Activated CD4-positive, alpha-beta T cell treated with anti-CD3 and anti-CD28 coated beads, Interleukin-2, Interleukin-6, amounts not matched to agents 100 ng/mL and 50 ng/mL, durations not matched to agents 16 hours and 8 hours (primary cell): ENCODE measurements at regions not wholly inside any gene's neighbourhood (a gene's known extent, or its start where the extent isn't known, plus 50 kb on each side); places are given as distances from the start of the nearest gene placed in this dataset.
"Not testable (repeated sequence)": the region's sequence is repeated elsewhere in the genome, so short reads cannot be mapped to it uniquely, and the experiment has no call there.

Source experiments
- DNase-seq: peaks from one replicate; pipeline ENCODE4 v3.0.0-alpha.2; 2020

DNA sequence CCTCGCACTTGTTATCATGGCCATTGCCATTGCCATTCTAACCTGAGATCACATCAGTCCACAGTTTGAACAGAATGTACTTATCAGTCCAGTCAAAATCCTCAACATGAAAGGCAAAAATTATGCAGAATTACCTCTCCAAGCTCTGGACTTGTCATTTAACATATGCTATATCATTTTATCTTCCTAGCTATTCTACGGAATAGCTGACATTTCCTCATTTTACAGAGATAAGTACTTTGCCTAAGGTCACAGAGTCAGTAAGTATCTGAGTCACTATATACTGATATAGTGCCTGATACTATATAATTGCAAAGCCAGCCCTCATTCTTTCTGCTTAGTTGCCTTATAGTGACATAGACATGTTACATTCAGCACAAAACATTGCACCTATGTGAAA, 456.9 kb upstream of the GHITM start:
- no peak for DNase-seq

DNA sequence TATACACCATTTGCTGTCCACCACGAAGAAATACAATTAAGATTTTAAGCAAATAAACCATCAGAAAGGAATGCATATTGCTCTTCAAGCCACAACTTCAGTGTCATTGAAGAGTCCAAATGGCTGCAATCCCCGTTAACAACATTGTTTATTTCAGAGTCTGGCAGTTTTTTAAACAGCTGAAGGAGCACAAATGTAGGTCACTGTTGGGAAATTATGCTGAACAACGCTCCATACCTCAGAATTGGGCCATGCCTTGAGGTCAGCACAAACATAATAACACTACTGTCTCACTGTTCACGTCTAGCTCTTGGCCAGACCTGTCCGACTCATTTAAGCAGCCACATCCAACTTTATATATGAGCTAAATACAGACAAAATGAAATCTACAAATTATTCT, 453.9 kb upstream of the GHITM start:
- no peak for DNase-seq

DNA sequence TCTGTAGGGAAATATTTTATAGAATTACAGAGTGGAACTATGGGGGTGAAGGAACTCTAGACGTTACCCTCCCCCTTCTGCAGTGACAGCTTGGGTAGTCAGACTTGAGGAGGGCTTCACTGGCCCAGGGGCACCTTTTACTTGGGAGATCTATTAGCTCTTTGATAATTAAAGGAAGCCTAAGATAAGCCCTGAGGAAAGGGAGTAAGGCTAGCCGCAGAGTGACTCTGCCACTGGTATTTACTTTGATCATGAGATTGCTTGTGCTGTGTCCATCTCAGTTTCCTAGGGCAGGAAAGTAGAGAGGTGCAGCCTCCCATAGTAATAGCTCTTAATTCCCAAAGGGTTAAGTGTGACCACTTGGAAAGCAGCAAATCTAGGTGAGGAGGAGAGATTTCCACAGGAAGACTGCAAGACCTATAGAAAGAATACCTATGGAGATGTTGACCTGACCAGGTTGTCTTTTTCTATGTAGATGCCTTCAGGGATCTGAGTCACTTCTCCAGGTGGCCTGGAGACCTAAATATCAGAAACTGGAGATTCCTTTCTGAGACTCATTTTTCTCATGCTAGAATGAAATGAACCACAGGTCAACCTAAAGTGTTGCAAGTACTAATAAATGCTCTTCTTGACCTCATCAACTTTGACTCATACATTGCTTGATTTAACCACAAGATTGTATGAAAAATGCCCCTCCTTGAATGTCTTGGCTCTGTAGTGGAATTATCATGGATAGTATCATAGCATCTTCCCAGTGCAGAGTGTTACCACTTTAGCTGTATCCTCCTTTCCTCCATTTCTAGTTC, 447.3 kb upstream of the GHITM start:
- DNase-seq = no peak

DNA sequence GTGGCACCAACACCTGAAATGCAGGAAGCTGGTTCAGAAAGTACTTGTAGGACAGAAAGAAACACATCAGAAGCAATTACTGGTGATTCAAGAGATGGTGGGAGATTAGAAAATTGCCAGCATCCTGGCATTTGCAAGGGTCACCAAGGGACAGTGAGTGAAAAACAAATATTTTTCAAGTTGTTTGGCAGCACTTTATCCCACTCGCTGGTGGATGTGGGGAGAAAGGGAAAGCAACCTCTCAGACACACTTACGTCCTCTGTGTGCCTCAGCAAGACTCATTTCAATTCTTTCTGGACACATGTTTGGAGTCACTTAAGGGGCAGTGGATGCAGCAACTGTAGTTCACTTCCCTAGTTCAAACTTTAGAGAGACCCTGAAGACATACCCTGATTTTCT, 440.4 kb upstream of the GHITM start:
- no peak for DNase-seq

DNA sequence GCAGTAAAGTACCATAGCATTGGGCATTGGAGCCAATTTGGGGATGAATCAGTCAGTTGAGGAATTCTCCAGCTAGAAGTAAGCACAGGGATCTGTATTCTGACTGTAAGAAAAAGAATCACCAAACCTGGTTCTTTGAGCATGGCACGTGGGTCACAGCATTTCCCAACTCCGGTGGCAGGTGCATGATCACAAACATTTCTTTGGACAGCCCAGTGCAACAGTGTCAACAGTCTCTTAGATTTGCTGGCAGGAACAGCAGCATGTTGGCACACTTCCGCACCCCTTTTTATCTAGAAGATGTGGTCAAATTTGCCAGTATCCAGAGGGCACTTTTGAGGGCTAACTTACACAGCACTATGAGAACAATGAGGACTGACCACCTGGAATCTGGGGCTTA, 437.5 kb upstream of the GHITM start:
- no peak for DNase-seq

DNA sequence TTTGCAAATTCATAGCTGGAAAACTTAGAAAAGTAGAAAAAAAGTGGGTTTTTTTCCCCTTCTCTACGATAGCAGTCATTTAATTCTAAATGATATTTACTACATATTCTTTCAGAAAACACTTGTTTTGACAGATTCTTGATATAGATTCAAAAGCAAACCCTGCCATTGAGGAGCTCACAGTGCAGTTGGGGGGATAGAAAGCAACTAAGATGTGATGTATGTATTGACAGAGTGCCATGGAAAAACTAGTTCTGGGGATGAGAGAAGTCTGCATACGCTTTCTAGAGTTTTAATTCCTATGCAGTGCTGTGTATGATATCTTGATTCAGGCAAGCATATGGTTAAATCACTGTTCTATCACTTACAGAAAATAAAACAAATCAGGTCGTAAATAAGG, 436.6 kb upstream of the GHITM start:
- DNase-seq = no peak

DNA sequence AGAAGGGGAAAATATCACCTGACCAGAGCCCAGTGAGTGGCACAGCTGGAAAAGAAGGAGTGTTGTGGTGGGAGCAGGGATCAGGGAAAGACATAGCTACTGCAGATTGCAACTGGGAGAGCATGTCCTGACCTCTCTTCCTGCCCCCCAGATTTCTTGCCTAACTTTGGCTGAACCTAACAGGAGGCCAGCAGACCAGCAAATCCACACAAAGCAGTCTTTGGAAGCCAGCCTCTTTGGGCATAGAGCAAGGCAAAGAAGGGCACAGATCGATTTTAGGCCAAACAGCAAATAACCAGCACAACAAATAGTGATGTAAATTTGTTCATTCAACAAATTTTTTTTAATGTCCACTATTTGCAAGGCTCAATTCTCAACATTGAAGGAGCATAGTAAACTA, 433.2 kb upstream of the GHITM start:
- DNase-seq = no peak

DNA sequence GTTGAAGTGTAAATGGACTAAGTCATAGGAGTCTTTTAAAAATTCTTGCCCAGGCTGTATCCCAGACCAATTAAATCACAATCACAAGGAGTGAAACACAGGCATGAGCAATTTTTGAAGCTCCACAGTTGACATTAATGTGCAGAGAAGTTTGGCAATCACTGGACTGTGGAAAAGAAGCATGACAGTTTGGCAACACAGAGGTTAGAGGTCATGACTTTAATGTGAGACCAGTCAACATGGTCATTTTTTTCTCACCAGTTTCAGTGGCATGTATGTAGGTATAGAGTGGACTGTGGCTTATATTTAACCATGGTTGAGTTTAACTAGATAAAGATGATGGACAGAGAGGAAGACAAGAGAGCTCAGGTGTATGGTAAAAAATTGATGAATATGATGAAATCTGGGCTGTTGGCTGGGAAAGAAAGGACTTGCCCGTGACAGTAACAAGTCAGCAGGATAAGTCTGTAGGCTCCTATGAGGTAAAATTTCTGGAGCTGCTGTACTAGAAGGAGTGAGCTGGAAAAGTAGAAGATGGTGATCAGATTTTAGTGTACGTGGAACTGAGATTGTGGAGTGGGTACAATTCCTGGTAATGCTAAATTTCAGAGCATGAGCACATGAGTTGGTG, 432.2 kb upstream of the GHITM start:
- DNase-seq = no peak

DNA sequence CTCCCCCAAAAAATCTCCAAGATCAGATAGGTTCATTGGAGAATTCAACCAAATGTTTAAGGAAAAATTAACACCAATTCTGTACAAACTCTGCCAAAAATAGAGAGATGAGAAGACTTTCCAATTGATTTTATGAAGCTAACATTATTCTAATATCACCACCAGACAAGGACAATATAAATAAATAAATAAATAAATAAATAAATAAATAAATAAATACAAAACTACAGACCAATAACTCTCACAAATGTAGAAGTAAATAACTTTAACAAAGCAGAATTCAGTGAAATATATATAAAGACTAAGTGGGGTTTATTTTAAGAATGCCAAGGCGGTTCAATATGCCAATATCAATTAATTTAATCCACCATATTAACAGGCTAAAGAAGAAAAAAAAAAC, 425.9 kb upstream of the GHITM start:
- no peak for DNase-seq

DNA sequence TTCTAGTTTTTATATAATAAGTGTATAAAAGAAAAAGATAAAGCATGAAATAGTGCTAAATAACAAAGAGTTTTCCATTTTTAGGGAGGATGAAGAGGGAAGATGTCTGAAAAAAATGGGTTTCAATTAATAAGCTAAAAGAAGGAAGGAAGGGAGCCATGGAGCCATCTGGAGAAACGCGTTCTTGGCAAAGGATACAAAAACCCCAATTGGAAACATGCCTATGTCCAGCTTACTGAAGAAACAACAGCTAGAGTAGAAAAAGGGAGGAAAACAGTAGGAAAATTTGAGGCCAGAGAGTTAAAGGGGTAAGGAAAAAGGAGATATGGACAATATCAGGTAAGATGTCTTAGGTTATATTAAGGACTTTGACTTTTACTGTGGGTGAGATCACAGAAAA, 416.2 kb upstream of the GHITM start:
- DNase-seq = no peak

DNA sequence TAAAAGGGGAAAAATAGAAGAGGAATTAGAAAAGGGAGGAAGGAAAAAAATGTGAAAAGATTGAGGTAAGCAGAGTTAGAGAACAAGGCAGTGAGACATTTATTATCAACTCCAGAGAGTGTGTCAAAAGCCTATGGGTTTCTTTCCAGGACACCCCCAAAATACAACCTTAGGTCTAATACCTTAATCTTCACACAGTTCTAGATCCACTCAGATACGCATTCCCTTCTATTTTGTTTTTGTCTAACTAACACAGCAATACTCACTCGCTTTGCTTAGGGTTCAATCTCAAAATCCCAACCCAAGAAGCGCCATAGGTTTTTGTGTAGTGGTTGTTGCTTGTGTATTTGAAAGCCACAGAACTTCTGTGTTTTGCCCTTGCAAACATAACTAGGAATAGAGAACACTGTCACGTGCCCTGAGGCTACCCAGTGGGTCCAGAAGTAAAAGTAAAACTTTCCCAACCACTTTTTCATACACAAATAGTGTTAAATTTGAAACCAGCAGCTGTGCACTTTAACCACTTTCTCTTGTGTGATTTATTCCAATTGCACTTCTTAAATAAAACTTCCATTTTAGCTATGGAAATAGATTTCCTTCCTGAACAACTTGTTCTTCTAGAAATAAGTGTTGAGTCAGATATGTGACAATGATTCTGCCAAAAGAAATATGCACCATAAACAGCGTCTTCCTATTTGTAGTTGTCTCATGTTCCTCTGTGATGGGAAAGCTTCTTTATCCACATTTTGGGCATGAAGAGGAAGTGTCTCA, 414.7 kb upstream of the GHITM start:
- DNase-seq = no peak

DNA sequence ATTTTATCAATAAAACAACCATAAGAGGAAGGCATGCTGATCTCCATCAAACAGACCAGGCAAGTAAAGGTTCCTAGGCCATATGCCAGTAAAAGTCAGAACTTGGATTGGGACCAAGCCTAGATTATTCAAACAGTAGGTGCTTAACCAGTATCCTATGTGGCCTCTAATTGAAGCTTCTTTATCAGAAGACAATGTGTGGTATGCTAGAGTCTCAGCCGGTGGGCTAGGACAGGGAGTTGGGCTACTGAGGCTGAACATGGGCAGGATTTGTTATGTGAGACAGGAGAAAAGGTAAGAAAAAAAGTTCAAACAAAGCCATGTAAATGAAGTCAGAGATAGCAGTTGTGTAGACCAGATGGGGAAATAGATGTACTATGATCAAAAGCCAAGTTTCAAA, 413.7 kb upstream of the GHITM start:
- DNase-seq = no peak

DNA sequence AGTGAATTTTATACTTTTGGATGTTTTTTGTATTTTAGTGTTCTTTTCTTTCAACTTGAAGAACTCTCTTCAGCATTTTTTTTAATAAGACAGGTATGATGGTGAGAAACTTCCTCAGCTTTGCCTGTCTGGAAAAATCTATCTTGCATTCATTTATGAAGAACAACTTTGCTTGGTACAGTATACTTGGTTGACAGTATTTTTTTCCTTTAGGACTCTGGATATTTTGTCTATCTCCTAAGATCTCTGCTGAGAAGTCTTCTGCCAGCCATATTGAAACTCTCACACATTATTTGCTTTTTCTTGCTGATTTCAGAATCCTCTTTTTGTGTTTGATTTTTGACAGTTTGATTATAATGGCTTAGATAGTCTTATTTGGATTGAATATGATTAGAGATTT, 405.0 kb upstream of the GHITM start:
- no peak for DNase-seq

DNA sequence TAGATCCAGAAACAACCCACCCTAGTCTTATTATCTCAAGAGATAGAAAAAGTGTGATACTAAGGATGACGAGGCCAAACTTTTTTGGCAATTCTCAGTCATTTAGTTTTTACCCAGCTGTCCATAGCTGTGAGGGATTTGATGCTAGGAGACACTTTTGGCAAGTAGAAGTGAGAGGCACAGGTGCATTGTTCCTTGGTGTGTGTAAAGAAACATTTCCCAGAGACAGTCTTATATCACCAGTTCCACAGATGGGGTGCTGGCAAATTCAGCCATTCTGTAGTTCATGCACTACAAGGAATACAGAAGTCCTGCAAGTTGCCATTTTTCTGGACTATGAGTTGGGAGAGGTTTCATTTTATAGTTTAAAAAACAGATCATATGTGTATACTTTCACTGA, 403.3 kb upstream of the GHITM start:
- DNase-seq = no peak

DNA sequence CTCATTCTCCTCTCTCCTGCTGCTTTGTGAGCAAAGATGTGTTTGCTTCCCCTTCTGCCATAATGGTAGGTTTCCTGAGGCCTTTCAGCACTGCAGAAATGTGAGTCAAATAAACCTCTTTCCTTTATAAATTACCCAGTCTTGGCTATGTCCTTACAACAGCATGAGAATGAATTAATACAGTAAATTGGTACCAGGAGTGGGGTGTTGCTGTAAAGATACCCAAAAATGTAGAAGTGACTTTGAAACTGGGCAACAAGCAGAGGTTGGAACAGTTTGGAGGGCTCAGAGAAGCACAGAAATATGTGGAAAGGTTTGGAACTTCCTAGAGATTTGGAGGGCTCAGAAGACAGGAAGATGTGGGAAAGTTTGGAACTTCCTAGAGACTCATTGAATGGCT, 388.7 kb upstream of the GHITM start:
- no peak for DNase-seq

DNA sequence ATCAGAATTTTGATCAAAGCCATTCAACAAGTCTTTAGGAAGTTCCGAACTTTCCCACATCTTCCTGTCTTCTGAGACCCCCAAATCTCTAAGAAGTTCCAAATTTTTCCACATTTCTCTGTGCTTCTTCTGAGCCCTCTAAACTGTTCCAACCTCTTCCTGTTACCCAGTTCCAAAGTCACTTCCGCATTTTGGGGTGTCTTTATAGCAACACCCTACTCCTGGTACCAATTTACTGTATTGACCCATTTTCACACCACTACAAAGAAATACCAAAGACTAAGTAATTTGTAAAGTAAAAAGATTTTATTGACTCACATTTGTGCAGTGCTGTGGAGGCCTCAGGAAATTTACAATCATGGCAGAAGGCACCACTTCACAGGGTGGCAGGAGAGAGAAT, 385.8 kb upstream of the GHITM start:
- DNase-seq = no peak

DNA sequence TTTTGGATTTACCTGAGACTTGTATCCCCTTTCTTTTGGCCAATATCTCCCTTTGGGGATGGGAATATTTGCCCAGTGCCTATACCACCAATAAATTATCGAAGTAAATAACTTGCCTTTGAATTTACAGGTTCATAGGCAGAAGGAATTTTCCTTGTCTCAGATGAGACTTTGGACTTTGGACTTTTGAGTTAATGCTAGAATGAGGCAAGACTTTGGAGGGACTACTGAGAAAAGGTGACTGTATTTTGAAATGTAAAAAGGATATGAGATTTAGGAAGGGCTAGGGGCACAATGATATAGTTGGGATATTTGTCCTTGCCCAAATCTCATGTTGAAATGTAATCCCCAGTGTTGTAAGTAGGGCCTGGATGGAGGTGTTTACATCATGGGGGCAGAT, 384.5 kb upstream of the GHITM start:
- DNase-seq = no peak

DNA sequence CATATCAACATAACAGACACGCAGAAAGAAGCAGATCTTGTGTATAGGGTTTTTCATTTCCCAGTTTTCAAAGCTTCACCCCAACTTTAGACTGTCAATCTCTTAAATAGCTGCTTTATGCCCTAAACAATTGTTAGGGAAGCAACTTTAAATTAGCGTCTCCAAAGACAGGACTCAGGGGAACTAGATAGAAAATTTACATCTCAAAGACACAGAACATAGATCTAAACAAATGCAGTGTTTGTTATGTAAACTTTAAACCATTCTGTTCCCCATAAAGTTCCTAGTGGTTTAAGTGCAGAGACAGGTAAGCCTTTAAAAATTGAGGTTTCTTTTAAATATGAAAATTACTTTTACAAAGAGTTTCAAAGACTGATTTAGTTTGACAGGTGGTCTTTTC, 379.2 kb upstream of the GHITM start:
- no peak for DNase-seq

DNA sequence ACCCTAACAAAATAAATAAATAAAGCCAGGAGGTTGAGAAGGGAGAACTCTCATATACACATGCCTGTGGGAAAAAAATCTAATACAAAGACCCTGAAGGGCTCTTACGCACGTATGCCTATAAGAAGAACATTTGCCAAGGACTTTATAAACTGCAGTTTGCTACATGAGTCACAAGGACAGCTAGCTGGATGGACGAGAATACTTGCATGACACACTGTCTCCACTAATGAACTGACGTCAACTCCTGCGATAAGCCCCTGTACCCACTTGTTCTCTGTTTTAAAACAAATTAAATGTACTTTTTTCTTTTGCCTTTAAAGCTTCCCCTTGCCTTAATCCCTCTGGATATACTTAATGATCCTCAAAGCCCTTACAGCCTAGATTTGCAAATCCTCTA, 374.6 kb upstream of the GHITM start:
- no peak for DNase-seq

DNA sequence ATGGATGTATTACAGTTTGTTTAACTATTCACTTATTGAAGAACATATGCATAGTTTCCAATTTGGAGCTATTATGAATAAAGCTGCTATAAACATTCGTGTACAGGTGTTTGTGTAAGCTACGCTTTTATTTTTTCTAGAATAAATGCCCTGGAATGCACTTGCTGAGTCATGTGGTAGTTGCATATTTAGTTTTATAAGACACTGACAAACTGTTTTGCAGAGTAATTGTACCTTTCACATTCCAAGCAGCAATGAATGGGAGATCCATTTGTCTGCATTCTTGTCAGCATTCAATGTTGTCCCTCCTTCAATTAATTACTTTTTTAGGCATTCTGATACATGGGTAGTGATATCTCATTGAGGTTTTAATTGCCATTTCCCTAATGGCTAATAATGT, 373.6 kb upstream of the GHITM start:
- DNase-seq = no peak

DNA sequence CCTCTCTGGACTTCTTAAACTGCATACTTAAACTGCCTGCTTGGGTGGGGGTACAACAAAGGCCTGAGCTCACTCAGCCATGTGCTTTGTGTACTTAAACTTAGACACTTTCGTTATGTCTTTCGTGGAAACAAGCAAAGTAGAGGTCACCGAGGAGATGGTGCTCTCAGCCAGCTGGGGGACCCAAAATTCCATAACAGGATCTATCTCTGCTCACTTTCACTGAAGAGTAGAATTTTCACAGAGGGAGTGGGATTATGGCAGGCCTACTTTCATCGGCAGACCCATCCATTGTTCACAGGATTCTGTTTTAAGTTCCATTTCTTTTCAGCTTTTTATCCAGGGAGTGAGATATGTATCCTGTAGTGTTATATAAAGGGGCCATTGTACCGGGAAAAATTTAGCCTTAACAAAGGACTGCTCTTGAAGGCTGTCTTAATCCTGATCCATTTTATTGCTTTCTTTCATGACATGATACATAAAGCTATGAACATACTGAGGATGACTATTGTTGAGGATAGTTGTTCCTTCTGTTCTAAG, 370.0 kb upstream of the GHITM start:
- DNase-seq = no peak

DNA sequence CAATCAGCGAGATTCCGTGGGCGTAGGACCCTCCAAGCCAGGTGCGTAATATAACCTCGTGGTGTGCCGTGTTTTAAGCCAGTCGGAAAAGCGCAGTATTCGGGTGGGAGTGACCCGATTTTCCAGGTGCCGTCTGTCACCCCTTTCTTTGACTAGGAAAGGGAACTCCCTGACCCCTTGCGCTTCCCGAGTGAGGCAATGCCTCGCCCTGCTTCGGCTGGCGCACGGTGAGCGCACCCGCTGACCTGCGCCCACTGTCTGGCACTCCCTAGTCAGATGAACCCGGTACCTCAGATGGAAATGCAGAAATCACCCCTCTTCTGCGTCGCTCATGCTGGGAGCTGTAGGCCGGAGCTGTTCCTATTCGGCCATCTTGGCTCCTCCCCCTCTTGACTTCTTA, 352.6 kb upstream of the GHITM start:
- DNase-seq = not testable (repeated sequence)

DNA sequence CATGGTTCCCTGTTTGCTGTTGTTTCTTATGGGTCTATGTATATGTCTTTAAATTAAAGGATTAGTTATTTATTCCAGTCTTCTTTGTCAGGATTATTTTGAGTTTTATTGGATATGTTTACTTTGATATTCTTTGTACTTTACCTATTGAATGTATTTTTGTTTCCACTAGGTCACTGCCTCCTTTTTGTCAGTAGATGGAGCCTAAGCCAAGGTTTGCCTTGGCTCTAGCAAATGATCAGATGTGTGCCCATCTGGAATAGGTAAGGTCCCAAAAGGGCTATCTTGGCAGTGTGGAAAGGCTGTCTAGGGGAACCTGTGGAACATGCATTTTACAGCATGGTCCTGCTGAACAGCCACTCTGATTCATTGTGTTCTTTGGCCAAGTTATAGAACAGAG, 337.3 kb upstream of the GHITM start:
- DNase-seq = no peak

DNA sequence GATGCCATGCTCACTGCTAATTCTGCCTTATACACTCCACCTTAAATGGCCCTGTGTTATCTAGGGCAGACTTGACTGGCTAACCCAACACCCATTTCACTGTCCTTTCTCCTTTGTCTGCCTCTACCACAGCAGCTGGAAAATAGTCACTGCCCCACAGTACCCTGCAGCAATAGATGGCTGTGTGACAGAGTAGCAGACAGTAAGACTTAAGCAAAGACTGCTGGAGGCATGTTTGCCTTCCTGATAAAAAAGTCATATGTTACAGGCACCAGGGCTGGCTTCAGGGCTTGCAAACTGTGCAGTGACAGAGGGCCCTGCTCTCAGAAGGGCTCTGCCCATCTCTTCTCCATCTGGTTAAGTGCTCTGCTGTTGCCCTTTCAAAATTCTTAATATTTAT, 332.6 kb upstream of the GHITM start:
- DNase-seq = no peak
